ENCODE measurements at regions not wholly inside any gene's neighbourhood (a gene's known extent, or its start where the extent isn't known, plus 50 kb on each side); places are given as distances from the start of the nearest gene placed in this dataset.
A peak's percentile ranks its signal among the peaks of the same experiment; 100 is the strongest.
"Not testable (repeated sequence)": the region's sequence is repeated elsewhere in the genome, so short reads cannot be mapped to it uniquely, and the experiment has no call there.

DNA sequence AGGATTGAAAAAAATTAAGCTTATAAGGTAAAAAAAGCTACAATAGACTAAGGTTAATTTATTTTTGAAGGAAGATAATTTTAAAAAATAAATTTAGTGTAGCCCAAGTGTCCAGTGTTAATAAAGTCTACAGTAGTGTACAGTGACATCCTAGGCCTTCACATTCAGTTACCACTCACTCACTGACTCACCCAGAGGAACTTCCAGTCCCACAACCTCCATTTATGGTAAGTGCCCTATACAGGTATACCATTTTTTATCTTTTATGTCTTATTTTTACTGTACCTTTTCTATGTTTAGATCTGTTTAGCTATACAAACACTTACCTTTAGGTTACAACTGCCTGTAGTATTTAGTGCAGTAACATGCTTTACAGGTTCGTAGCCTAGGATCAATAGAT lies 79.8 kb upstream of the ZNF462 start:
- no peak for DNase-seq

DNA sequence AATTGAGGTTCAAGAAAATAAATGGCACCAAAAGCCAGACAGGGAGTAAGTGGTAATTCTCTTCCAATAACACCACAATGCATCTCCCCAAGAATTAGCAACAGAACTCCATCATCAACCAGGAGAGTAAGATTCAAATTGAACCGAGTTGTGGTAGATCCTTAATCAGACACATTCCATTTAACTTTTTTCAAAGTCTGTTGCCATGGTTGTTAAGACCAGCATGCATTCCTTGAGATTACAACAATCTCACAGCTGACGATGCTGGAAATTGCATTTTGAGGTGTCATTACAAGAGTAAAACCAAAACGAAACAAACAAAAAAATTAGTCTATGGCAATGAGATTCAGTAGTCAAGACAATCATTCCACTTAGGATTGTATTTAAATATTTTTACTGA lies 78.9 kb upstream of the ZNF462 start:
- no peak for DNase-seq

DNA sequence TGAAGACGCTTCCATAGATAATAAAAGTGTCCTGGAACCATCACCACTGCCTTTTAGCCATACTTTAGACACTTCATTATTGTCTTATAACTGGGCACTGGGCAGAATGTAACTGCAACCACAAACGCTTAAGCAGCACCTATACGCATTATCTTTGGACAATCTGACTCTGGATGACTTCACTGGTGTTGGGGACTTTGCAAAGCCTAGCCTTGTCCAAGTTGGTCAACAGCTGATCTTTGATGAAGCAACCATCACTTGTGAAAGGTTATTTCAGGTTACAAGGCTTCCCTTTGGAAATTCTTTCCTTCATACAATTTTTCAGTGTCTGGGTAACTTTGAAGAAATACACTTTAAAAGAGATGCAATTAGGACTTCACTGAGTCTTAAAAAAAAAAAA lies 77.8 kb upstream of the ZNF462 start:
- no peak for DNase-seq

DNA sequence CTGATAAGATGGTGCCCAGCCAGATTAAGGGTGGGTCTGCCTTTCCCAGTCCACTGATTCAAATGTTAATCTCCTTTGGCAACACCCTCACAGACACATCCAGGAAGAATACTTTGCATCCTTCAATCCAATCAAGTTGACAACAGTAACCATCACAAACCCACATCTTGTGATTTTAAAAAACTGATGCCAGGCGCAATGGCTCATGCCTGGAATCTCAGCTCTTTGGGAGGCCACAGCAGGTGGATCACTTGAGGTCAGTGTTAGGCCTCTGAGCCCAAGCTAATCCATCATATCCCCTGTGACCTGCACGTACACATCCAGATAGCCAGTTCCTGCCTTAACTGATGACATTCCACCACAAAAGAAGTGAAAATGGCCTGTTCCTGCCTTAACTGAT lies 74.9 kb upstream of the ZNF462 start:
- not testable (repeated sequence) for DNase-seq

DNA sequence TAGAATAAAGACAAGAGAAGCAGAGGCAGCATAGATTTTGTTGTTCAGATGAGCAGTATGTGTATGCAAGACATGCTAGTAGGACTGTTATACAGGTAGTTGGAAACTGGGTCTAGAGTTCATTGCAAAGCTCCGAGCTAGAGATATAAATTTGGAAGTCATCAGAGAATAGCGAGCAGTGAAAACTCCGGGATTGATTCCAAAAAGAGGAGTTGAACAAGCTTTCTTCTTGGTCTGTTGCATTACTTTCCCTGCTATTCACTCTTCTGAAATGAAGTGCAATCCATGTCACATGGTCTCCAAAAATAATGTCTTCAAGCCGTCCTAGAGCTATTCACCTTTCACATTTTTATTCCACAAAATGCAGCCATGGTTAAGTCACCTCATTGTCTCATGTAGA lies 67.9 kb upstream of the ZNF462 start:
- DNase-seq, result no peak

DNA sequence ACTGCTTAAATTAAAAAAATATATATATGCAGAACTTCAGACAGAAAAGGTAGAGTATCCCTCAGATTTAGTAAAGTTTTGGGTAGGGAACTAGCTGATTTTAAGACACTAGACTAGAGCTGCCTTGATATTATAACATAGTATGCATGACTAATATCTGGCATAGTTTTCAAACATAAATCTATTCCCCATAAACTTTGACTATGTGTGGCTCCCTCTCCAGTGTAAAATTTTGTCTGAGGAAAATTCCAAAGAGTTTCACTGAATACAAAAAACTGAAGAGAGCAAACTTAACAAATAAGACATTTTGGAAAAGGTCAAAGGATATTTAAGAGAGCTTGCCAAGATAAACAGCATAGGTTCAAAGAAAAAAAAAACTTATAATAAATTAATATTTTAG lies 66.2 kb upstream of the ZNF462 start:
- DNase-seq, result no peak

DNA sequence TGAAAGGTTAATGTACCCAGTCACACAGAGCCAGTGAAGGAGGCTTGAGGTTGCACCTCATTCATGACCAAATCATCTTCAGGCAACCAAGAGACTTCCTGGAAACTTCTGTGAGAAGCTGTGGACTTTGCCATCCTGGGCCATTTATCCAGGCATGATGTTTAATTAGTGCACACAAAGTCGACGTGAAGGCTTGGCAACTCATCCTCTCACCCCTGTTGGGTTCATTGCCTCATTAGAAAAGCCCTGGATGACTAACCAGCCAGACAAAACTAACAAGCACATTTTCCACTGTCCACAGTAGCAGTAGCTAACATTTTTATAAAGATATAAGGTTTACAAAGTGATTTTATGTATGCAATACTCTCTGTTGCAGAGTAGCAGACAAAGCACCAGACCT lies 65.7 kb upstream of the ZNF462 start:
- no peak for DNase-seq

DNA sequence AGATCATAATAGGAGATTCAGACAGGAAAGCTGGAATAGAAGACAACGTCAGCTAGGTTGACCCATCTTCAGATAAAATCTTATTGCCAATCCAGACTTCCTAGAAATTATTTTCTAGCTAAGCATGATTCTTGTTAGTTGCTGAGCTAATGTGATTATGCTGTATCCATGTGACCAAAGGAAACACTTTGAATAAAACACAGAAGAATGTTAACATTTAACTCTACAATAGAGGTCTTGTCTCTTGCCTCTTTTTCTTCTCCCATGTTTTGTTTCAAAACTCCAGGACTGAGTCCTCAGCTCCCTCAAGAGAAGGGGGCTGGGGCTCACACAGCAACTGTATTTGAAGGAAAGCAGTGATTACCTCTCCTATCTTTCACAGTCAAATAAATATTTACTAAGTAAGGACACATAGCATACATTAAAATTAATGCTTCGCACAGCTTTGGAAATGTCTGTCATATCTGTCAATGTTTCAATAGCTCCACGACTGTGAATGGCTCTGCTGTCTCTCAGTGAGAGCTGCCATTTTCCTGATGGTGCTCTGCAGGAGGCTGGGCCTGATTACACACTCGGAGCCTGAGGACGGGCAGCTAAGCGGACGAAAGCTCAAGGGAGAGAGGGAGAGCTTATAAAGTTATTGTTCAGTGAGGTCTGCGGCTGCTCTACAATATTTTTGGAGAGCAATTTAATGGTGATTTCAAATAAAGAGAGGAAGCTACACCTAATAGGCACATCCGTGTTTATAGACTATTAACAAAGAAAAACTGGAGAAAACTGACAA lies 64.8 kb upstream of the ZNF462 start:
- DNase-seq, result peak; percentile 23

DNA sequence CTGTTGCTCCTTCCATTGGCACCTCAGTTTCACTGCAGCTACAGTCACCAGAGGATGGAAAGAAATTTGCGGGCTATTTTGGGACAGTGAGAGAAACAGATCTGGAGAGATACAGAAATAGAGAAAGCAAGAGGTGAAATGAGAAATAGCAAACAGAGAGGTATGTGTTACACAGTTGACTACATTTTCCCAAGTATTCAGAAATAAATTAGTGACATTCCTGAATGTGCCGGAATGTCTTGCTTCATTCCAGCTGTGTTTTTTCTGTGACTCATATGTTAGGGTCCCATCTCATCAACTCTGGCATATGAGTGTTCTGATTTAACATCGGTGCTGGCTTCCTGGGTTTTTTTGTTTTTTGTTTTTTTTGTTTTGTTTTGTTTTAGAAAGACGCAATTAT lies 63.8 kb upstream of the ZNF462 start:
- DNase-seq, result no peak

DNA sequence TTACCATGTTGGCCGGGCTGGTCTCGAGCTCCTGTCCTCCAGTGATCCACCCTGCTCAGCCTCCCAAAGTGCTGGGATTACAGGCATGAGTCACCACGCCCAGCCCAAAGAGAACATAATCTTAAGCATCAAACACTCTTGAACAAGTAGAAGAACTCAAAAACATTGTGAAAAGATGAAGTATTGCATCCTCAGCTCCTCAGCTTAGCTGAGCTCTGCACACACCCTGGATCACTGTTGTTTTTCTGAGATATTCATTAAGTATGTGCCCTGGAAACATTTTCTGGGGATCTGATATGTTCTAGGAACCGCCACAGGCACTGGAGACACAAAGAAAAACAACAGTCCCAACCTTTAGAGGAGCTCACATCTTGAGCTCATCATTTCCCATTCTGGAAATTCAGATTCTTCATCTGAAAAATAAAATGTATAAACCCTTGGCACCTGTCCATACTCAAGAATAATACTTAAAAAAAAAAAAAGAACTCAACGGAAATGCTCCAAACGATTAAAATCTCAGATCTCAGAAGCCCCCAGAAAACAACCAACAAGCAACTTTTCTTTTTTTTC lies 62.2 kb upstream of the ZNF462 start:
- no peak for DNase-seq

DNA sequence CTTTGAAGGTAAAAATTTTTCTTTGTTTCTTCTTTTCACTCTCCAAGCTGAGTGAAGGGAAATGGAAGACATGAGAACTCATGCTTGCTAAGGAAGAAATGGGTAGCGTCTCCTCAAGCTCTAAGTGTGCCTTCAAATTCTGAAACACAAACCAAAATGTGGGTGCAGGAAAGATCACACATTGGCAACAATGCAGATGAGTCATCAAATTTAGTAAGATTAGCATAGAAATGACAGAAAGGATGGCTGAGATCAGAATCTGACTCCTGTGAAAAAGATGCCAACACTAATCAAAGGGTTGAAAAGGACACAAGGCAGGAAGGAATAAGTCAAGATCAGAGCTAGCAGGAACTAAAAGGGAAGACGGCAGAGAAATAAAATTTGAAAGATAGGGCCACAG lies 61.1 kb upstream of the ZNF462 start:
- DNase-seq, result no peak

Data from retina (tissue), 1 donor.